MM.1S (cell line): ENCODE measurements at regions not wholly inside any gene's neighbourhood (a gene's known extent, or its start where the extent isn't known, plus 50 kb on each side); places are given as distances from the start of the nearest gene placed in this dataset.

Source experiments
- DNase-seq: peaks from one replicate; pipeline ENCODE4 v3.0.0-alpha.2; 2015
- H2AFZ ChIP-seq: fragments of 300-600 bp; sonication (generic); 2 replicates; pipeline ENCODE4 v1.6.0; 2016; ENCODE audit warnings: antibody characterized with exemption, low read length
- H3F3A ChIP-seq: fragments of 300-600 bp; sonication (generic); 2 replicates; pipeline ENCODE4 v1.6.1; 2016; ENCODE audit warnings: mild to moderate bottlenecking, antibody characterized with exemption, low read length, moderate library complexity, mixed read lengths; ENCODE audit not compliant: insufficient read depth
- H3K27ac ChIP-seq: fragments of 300-600 bp; sonication (generic); 2 replicates; pipeline ENCODE4 v1.5.1; 2016; ENCODE audit warnings: mild to moderate bottlenecking, low read length
- H3K27me3 ChIP-seq: fragments of 300-600 bp; sonication (generic); replicated peaks from 2 replicates; pipeline ENCODE4 v1.6.0; 2016; ENCODE audit warnings: low read length; ENCODE audit not compliant: insufficient read depth
- H3K36me3 ChIP-seq: fragments of 300-600 bp; sonication (generic); replicated peaks from 2 replicates; pipeline ENCODE4 v1.6.1; 2016; ENCODE audit warnings: mild to moderate bottlenecking, low read length, mixed read lengths; ENCODE audit not compliant: insufficient read depth
- H3K4me1 ChIP-seq: fragments of 300-600 bp; sonication (generic); 2 replicates; pipeline ENCODE4 v1.6.1; 2016; ENCODE audit warnings: low read length, mixed read lengths
- H3K4me2 ChIP-seq: fragments of 300-600 bp; sonication (generic); 2 replicates; pipeline ENCODE4 v1.6.0; 2016; ENCODE audit warnings: low read depth, low read length
- H3K4me3 ChIP-seq: fragments of 300-600 bp; sonication (generic); 2 replicates; pipeline ENCODE4 v1.5.1; 2016; ENCODE audit warnings: low read length, mixed read lengths
- H3K79me2 ChIP-seq: fragments of 300-600 bp; sonication (generic); 2 replicates; pipeline ENCODE4 v1.6.1; 2016; ENCODE audit warnings: mixed run types, low read length, mixed read lengths
- H3K9ac ChIP-seq: fragments of 300-600 bp; sonication (generic); 2 replicates; pipeline ENCODE4 v1.6.1; 2016; ENCODE audit warnings: low read length, mixed read lengths
- H3K9me2 ChIP-seq: fragments of 300-600 bp; sonication (generic); replicated peaks from 2 replicates; pipeline ENCODE4 v1.6.1; 2016; ENCODE audit warnings: mild to moderate bottlenecking, low read length, mixed read lengths; ENCODE audit not compliant: insufficient read depth
- H3K9me3 ChIP-seq: fragments of 300-600 bp; sonication (generic); replicated peaks from 2 replicates; pipeline ENCODE4 v1.6.1; 2016; ENCODE audit warnings: mild to moderate bottlenecking, low read length, mixed read lengths; ENCODE audit not compliant: insufficient read depth
- H4K20me1 ChIP-seq: fragments of 300-600 bp; sonication (generic); 2 replicates; pipeline ENCODE4 v1.6.1; 2016; ENCODE audit warnings: mild to moderate bottlenecking, low read length, moderate library complexity, mixed read lengths; ENCODE audit not compliant: insufficient read depth
- CTCF ChIP-seq: fragments of 300-600 bp; sonication (generic); IDR thresholded peaks from 2 replicates; pipeline ENCODE4 v1.5.1; 2016; ENCODE audit warnings: antibody characterized with exemption, low read length, mixed read lengths
- EZH2 ChIP-seq: fragments of 300-600 bp; sonication (generic); optimal IDR thresholded peaks from 2 replicates; pipeline ENCODE3; 2017; ENCODE audit warnings: low read depth, mild to moderate bottlenecking, antibody characterized with exemption, low read length, mixed read lengths
- EZH2phosphoT487 ChIP-seq: fragments of 300-600 bp; sonication (generic); IDR thresholded peaks from 2 replicates; pipeline ENCODE4 v1.6.1; 2018; ENCODE audit warnings: antibody characterized with exemption, low read length

- Histone ChIP-seq H3K79me2 (no peaks in the 10 kb centered on the region), H2AFZ (no peak overlapping the region), H3K27me3 (peaks cover 5% of the 10 kb centered on the region; the same call in 1 of the 2 replicates), H4K20me1 (no peaks in the 10 kb centered on the region), H3K27ac (no peak overlapping the region), H3K9ac (no peak overlapping the region), H3F3A (no peaks in the 10 kb centered on the region), H3K4me2 (no peak overlapping the region), H3K9me2 (no peaks in the 10 kb centered on the region), H3K9me3 (no peaks in the 10 kb centered on the region), H3K36me3 (no peaks in the 10 kb centered on the region), H3K4me1 (no peaks in the 10 kb centered on the region), H3K4me3 (no peak overlapping the region)
- no peak for DNase-seq
- no peak for TF ChIP-seq CTCF
- TF ChIP-seq EZH2phosphoT487 = no peak
- TF ChIP-seq EZH2 = no peak
Measured at GRCh38 chr3:127107002-127107401, 85.9 kb upstream of the PRR23E start.

DNA sequence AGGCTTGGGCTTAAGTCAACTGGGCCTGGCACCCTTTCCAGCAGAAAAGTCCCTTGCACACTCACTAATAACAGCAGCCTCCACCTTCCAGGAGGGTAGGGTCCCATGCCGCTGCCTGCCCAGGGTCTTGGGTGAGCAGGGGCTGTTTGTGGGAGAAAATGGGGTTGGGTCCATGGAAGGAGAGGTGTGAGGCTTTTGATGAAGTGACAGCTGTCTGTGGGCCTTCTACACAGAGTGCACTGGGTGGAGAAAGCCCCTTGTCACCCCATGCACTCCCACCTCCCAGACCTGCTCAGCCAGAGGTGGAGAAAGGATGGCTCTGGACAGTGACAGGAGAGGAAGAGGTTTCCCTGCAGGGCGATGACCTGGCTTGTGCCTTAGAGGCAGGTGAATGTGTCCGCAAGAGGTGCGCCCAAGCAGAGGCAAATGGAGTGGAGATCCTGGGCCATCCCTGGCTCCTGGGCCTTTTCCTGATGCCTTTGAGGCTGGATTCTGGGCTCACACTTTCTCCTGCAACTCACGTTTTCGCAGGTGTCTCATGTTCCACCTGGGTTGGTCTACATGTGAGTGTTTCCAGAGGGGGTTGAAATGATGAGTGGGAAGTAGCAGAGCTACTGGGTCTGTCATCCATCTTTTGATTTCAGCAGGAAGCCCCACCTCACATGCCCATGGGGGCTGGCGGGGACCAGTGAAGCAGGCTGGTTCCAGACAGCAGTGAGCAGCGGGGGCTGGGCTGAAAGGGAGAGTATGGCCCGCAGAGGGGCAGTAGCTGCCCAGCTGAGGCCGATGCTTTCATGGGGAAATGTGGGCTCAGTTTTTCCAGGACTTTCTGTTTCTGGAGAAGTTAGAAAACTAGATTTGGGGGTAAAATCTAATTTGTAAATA, 85.2 kb upstream of the PRR23E start:
- no peaks in the 10 kb centered on the region for H3F3A ChIP-seq
- H3K4me2 ChIP-seq = no peak overlapping the region
- H3K27me3 ChIP-seq = peaks cover 5% of the 10 kb centered on the region; the same call in 1 of the 2 replicates
- H3K79me2 ChIP-seq = no peaks in the 10 kb centered on the region
- H3K9me3 ChIP-seq = no peaks in the 10 kb centered on the region
- no peak overlapping the region for H2AFZ ChIP-seq
- H3K4me1 ChIP-seq = no peaks in the 10 kb centered on the region
- H3K27ac ChIP-seq = no peak overlapping the region
- TF ChIP-seq CTCF = no peak
- TF ChIP-seq EZH2phosphoT487 = no peak
- no peak for TF ChIP-seq EZH2
- no peak overlapping the region for H3K4me3 ChIP-seq
- no peaks in the 10 kb centered on the region for H3K9me2 ChIP-seq
- no peak overlapping the region for H3K9ac ChIP-seq
- no peaks in the 10 kb centered on the region for H4K20me1 ChIP-seq
- H3K36me3 ChIP-seq = no peaks in the 10 kb centered on the region
- no peak for DNase-seq

GRCh38 chr3:127108796-127109195, 84.1 kb upstream of the PRR23E start:
- H2AFZ ChIP-seq = no peak overlapping the region
- H4K20me1 ChIP-seq = no peaks in the 10 kb centered on the region
- no peak overlapping the region for H3K4me3 ChIP-seq
- no peaks in the 10 kb centered on the region for H3K79me2 ChIP-seq
- H3K9me2 ChIP-seq = no peaks in the 10 kb centered on the region
- H3K4me1 ChIP-seq = no peaks in the 10 kb centered on the region
- TF ChIP-seq EZH2 (no peak), CTCF (no peak), EZH2phosphoT487 (no peak)
- no peak overlapping the region for H3K4me2 ChIP-seq
- DNase-seq = no peak
- no peak overlapping the region for H3K9ac ChIP-seq
- no peaks in the 10 kb centered on the region for H3F3A ChIP-seq
- H3K27me3 ChIP-seq = peaks cover 5% of the 10 kb centered on the region; the same call in 1 of the 2 replicates
- no peaks in the 10 kb centered on the region for H3K9me3 ChIP-seq
- no peaks in the 10 kb centered on the region for H3K36me3 ChIP-seq
- no peak overlapping the region for H3K27ac ChIP-seq
